ENCODE measurements at regions not wholly inside any gene's neighbourhood (a gene's known extent, or its start where the extent isn't known, plus 50 kb on each side); places are given as distances from the start of the nearest gene placed in this dataset.

DNA sequence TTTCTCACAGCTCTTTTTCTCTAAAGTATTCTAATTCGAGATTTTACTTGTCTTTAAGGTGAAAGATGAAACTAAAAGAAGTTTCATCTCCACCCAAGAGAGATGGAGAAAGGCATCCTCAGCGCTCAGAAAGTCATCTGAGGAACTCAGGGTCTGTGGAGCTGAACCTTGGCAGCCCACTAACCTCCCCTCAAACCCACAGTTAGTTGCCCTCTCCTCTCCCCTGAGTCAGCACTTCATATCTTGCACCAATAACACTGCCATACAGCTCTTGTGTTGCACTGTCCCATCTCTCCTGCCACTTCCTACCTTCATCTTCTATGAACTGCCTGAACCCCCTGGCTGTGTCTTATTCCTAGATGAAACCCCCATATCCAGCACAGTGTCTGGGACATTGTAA is 184.8 kb downstream of the RAB28 start:
- Histone ChIP-seq H3K4me3 (replicated peaks in 1 of 3; ENCODE audit: insufficient read depth in 1 of 3, low read depth in 2 of 3, low read length in 3 of 3) (no peak overlapping the region), H4K20me1 (ENCODE audit: insufficient read depth, low read length) (no peaks in the 10 kb centered on the region), H3K27me3 (ENCODE audit: control insufficient read depth in 1 of 2, insufficient read depth in 2 of 2, low read length in 2 of 2) (no peaks in the 10 kb centered on the region), H3K79me2 (ENCODE audit: insufficient read depth, low read length) (no peaks in the 10 kb centered on the region), H3K4me2 (ENCODE audit: low read depth, low read length) (no peak overlapping the region), H2AFZ (ENCODE audit: low read length) (no peak overlapping the region), H3K4me1 (ENCODE audit: insufficient read depth, low read length) (peaks cover 25% of the 10 kb centered on the region), H3K9ac (ENCODE audit: insufficient read depth, low read depth, low read length) (no peak overlapping the region), H3K27ac (ENCODE audit: extremely low read length, insufficient read depth, low read length) (no peak overlapping the region), H3K36me3 (replicated peaks in 1 of 2; ENCODE audit: control insufficient read depth in 1 of 2, insufficient read depth in 2 of 2, low read length in 2 of 2) (no peaks in the 10 kb centered on the region), H3K9me3 (ENCODE audit: low read length) (peaks cover 7% of the 10 kb centered on the region)
- ChIA-PET POLR2A (no interaction called here), CTCF (ENCODE audit: low intra/inter-chr PET ratio, low total read pairs) (no interaction called here)
- no TSS peak for BruUV-seq (replicated peaks)
- TF ChIP-seq, protein P1, sequence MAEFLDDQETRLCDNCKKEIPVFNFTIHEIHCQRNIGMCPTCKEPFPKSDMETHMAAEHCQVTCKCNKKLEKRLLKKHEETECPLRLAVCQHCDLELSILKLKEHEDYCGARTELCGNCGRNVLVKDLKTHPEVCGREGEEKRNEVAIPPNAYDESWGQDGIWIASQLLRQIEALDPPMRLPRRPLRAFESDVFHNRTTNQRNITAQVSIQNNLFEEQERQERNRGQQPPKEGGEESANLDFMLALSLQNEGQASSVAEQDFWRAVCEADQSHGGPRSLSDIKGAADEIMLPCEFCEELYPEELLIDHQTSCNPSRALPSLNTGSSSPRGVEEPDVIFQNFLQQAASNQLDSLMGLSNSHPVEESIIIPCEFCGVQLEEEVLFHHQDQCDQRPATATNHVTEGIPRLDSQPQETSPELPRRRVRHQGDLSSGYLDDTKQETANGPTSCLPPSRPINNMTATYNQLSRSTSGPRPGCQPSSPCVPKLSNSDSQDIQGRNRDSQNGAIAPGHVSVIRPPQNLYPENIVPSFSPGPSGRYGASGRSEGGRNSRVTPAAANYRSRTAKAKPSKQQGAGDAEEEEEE (CRISPR knock-in tag; IDR thresholded peaks at IDR 0.05; ENCODE audit: borderline replicate concordance), result no peak
- peak in 1 of 2 experiments; percentile 57; a peak in 3 of 4 replicates for TF ChIP-seq MAFK (conservative IDR thresholded peaks at IDR 0.05 in 1 of 2, IDR thresholded peaks at IDR 0.05 in 1 of 2; ENCODE audit: low read length in 2 of 2)
- intact Hi-C loops (cut with micrococcal nuclease; ENCODE audit: unreplicated experiment) (no loop called here), in situ Hi-C loops (cut with HindIII; ENCODE audit: extremely low pct_ligation_motif_present, low pct_unique_long_range_greater_than_20kb) (no loop called here)
- WGBS (ENCODE audit: low lambda C conversion rate), result 78% methylated on average over 2 of the region's 2 CpGs
- ATAC-seq, result no peak
- FAIRE-seq, result no peak
- DNase-seq (ENCODE audit: low spot score), result no peak

DNA sequence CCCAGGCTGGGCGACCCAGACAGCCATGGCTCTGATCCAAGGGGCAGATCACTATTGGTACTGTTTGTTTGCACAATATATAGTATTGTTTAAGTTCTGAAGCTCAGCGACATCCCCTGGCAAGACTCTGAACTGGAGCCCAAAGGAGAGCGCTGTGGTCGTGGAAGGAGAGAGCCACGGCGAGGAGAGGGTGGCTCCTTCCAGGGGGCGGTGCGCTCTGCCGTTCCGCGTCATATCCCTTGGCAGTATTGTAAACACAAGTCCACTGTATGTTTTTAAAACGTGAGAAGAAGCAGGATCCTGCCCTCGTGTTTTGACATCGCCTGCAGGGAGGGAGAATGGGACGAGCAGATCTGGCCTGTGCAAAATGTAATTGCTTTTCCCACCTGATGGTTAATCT is 185.5 kb downstream of the RAB28 start:
- intact Hi-C loops (cut with micrococcal nuclease; ENCODE audit: unreplicated experiment), result loop anchor here (1.0 kb wide), 1 partner anchor 446 kb away; no protein-coding TSS in a partner anchor
- POLR2A ChIA-PET, result no interaction called here
- TF ChIP-seq, protein P2, sequence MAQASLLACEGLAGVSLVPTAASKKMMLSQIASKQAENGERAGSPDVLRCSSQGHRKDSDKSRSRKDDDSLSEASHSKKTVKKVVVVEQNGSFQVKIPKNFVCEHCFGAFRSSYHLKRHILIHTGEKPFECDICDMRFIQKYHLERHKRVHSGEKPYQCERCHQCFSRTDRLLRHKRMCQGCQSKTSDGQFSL (CRISPR knock-in tag; IDR thresholded peaks at IDR 0.05), result no peak
- TF ChIP-seq ZNF274 (CRISPR knock-in tag; IDR thresholded peaks at IDR 0.05) (no peak), ZNF292 (CRISPR knock-in tag; IDR thresholded peaks at IDR 0.05; ENCODE audit: borderline replicate concordance, low read depth) (no peak), ZMYM4 (CRISPR knock-in tag; IDR thresholded peaks at IDR 0.05) (peak; percentile 74), ZNF17 (CRISPR knock-in tag; IDR thresholded peaks at IDR 0.05) (no peak), NFYC (CRISPR knock-in tag; IDR thresholded peaks at IDR 0.05) (no peak), STAG1 (CRISPR knock-in tag; IDR thresholded peaks at IDR 0.05) (peak; percentile 37)
- TF ChIP-seq, protein P3, sequence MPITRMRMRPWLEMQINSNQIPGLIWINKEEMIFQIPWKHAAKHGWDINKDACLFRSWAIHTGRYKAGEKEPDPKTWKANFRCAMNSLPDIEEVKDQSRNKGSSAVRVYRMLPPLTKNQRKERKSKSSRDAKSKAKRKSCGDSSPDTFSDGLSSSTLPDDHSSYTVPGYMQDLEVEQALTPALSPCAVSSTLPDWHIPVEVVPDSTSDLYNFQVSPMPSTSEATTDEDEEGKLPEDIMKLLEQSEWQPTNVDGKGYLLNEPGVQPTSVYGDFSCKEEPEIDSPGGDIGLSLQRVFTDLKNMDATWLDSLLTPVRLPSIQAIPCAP (CRISPR knock-in tag; IDR thresholded peaks at IDR 0.05; ENCODE audit: low read depth), result no peak
- TF ChIP-seq, protein P4, sequence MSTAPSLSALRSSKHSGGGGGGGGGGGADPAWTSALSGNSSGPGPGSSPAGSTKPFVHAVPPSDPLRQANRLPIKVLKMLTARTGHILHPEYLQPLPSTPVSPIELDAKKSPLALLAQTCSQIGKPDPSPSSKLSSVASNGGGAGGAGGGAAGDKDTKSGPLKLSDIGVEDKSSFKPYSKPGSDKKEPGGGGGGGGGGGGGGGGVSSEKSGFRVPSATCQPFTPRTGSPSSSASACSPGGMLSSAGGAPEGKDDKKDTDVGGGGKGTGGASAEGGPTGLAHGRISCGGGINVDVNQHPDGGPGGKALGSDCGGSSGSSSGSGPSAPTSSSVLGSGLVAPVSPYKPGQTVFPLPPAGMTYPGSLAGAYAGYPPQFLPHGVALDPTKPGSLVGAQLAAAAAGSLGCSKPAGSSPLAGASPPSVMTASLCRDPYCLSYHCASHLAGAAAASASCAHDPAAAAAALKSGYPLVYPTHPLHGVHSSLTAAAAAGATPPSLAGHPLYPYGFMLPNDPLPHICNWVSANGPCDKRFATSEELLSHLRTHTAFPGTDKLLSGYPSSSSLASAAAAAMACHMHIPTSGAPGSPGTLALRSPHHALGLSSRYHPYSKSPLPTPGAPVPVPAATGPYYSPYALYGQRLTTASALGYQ (CRISPR knock-in tag; IDR thresholded peaks at IDR 0.05), result no peak

More for the DNA sequence above, 185.5 kb downstream of the RAB28 start:
- CTCF ChIA-PET (ENCODE audit: low intra/inter-chr PET ratio, low total read pairs), result no interaction called here
- H3K79me2 ChIP-seq (ENCODE audit: insufficient read depth, low read length), result no peaks in the 10 kb centered on the region
- H3K4me3 ChIP-seq (replicated peaks in 1 of 3; ENCODE audit: insufficient read depth in 1 of 3, low read depth in 2 of 3, low read length in 3 of 3), result no peak overlapping the region
- peak; percentile 40 for DNase-seq (ENCODE audit: low spot score)
- no peaks in the 10 kb centered on the region for H3K27me3 ChIP-seq (ENCODE audit: control insufficient read depth in 1 of 2, insufficient read depth in 2 of 2, low read length in 2 of 2)
- WGBS (ENCODE audit: low lambda C conversion rate), result 59% methylated on average over 15 of the region's 15 CpGs
- peak overlapping the region; percentile 24 for H3K27ac ChIP-seq (ENCODE audit: extremely low read length, insufficient read depth, low read length)
- no TSS peak for BruUV-seq (replicated peaks)
- peaks cover 7% of the 10 kb centered on the region for H3K9me3 ChIP-seq (ENCODE audit: low read length)
- H4K20me1 ChIP-seq (ENCODE audit: insufficient read depth, low read length), result no peaks in the 10 kb centered on the region
- ATAC-seq, result peak; percentile 64
- peaks cover 26% of the 10 kb centered on the region for H3K4me1 ChIP-seq (ENCODE audit: insufficient read depth, low read length)
- no peak overlapping the region for H3K9ac ChIP-seq (ENCODE audit: insufficient read depth, low read depth, low read length)
- in situ Hi-C loops (cut with HindIII; ENCODE audit: extremely low pct_ligation_motif_present, low pct_unique_long_range_greater_than_20kb), result no loop called here
- peak overlapping the region; percentile 26 for H3K4me2 ChIP-seq (ENCODE audit: low read depth, low read length)
- H2AFZ ChIP-seq (ENCODE audit: low read length), result no peak overlapping the region
- no peaks in the 10 kb centered on the region for H3K36me3 ChIP-seq (replicated peaks in 1 of 2; ENCODE audit: control insufficient read depth in 1 of 2, insufficient read depth in 2 of 2, low read length in 2 of 2)
- FAIRE-seq, result no peak

Data from HepG2 (cell line).